GM19240 (cell line): ENCODE measurements at regions not wholly inside any gene's neighbourhood (a gene's known extent, or its start where the extent isn't known, plus 50 kb on each side); places are given as distances from the start of the nearest gene placed in this dataset.

Experiments used
- DNase-seq: peaks from one replicate; pipeline ENCODE4 v3.0.0; 2011; ENCODE audit warnings: low spot score; ENCODE audit not compliant: insufficient read length

GRCh38 chr2:216808805-216809425, 50.9 kb downstream of the TNP1 start:
- DNase-seq = no peak

GRCh38 chr2:216807857-216808272, 52.0 kb downstream of the TNP1 start:
- no peak for DNase-seq

GRCh38 chr2:216804357-216805350, 55.2 kb downstream of the TNP1 start:
- DNase-seq = no peak

- no peak for DNase-seq
Observed at GRCh38 chr2:216803791-216804190, 56.1 kb downstream of the TNP1 start.

- no peak for DNase-seq
Observed at GRCh38 chr2:216802516-216803215, 57.2 kb downstream of the TNP1 start.

- DNase-seq = no peak
Observed at GRCh38 chr2:216800836-216801235, 59.0 kb downstream of the TNP1 start.

- no peak for DNase-seq
Observed at GRCh38 chr2:216799873-216800431, 59.9 kb downstream of the TNP1 start.

- DNase-seq = no peak
Observed at GRCh38 chr2:216796115-216796840, 63.6 kb downstream of the TNP1 start.

GRCh38 chr2:216793386-216793785, 66.5 kb downstream of the TNP1 start:
- no peak for DNase-seq

- DNase-seq = no peak
Observed at GRCh38 chr2:216792222-216793021, 67.4 kb downstream of the TNP1 start.

- DNase-seq = no peak
Observed at GRCh38 chr2:216791303-216791702, 68.6 kb downstream of the TNP1 start.

GRCh38 chr2:216789081-216789480, 70.8 kb downstream of the TNP1 start:
- DNase-seq = no peak

GRCh38 chr2:216787851-216788540, 71.9 kb downstream of the TNP1 start:
- DNase-seq = no peak

- no peak for DNase-seq
Observed at GRCh38 chr2:216786676-216787075, 73.2 kb downstream of the TNP1 start.

- no peak for DNase-seq
Observed at GRCh38 chr2:216784456-216784855, 75.4 kb downstream of the TNP1 start.

GRCh38 chr2:216781709-216782108, 78.2 kb downstream of the TNP1 start:
- no peak for DNase-seq

- no peak for DNase-seq
Observed at GRCh38 chr2:216780843-216781242, 79.0 kb downstream of the TNP1 start.

- peak; percentile 63 for DNase-seq
Observed at GRCh38 chr2:216777637-216778273, 82.1 kb downstream of the TNP1 start.
